A673 (cell line): ENCODE measurements at regions not wholly inside any gene's neighbourhood (a gene's known extent, or its start where the extent isn't known, plus 50 kb on each side); places are given as distances from the start of the nearest gene placed in this dataset.

Experiments
- BruUV-seq: library from RNA; stranded (reverse); fragments of 400-500 nt; replicated peaks from 2 replicates; lab custom pipeline; 2021; lab: Mats Ljungman, UMichigan
- CTCF ChIA-PET: fragments of 300-600 bp; sonication (Branson Sonifier 250); formaldehyde crosslinking; loops from one replicate; lab custom pipeline; 2022; ENCODE audit warnings: antibody characterized with exemption; lab: Charles Lee
- POLR2A ChIA-PET: fragments of 300-600 bp; sonication (Branson Sonifier 250); formaldehyde crosslinking; loops from one replicate; lab custom pipeline; 2022; ENCODE audit warnings: antibody characterized with exemption; ENCODE audit not compliant: low non-redundant PET; lab: Charles Lee
- DNase-seq: peaks from one replicate; pipeline ENCODE4 v3.0.0-alpha.2; 2015; ENCODE audit warnings: low spot score
- H3K27ac ChIP-seq: fragments of 200-600 bp; sonication (generic); 2 replicates; pipeline ENCODE4 v1.5.1; 2016; ENCODE audit warnings: mixed run types, low read depth, mild to moderate bottlenecking, mixed read lengths, antibody characterized with exemption, low read length; ENCODE audit not compliant: poor library complexity, severe bottlenecking
- H3K27me3 ChIP-seq: fragments of 200-600 bp; sonication (generic); replicated peaks from 2 replicates; pipeline ENCODE4 v1.6.1; 2017; ENCODE audit warnings: mixed run types, low read depth, mild to moderate bottlenecking, mixed read lengths, antibody characterized with exemption, low read length; ENCODE audit not compliant: insufficient read depth, poor library complexity
- H3K36me3 ChIP-seq: fragments of 200-600 bp; sonication (generic); 2 replicates; pipeline ENCODE4 v1.6.1; 2016; ENCODE audit warnings: mixed run types, mild to moderate bottlenecking, mixed read lengths, antibody characterized with exemption, low read length; ENCODE audit not compliant: insufficient read depth, poor library complexity, severe bottlenecking
- H3K4me1 ChIP-seq: fragments of 200-600 bp; sonication (generic); 2 replicates; pipeline ENCODE4 v1.6.1; 2017; ENCODE audit warnings: mixed run types, mild to moderate bottlenecking, mixed read lengths, antibody characterized with exemption, low read length; ENCODE audit not compliant: insufficient read depth, poor library complexity, severe bottlenecking
- H3K4me3 ChIP-seq: fragments of 200-600 bp; sonication (generic); 2 replicates; pipeline ENCODE4 v1.5.1; 2016; ENCODE audit warnings: low read depth, mixed run types, mild to moderate bottlenecking, mixed read lengths, low read length; ENCODE audit not compliant: poor library complexity, severe bottlenecking
- H3K9me3 ChIP-seq: fragments of 200-600 bp; sonication (generic); 2 replicates; pipeline ENCODE4 v1.6.1; 2016; ENCODE audit warnings: mixed run types, low read depth, mild to moderate bottlenecking, mixed read lengths, antibody characterized with exemption, low read length; ENCODE audit not compliant: poor library complexity, severe bottlenecking
- CTCF ChIP-seq: fragments of 300-800, 200-600 bp; sonication (generic); conservative IDR thresholded peaks from 2 replicates; pipeline ENCODE4 v1.5.1; 2017; ENCODE audit warnings: low read depth, mild to moderate bottlenecking, antibody characterized with exemption, low read length, moderate library complexity, mixed read lengths
- EZH2 ChIP-seq: fragments of 200-600 bp; sonication (generic); IDR thresholded peaks from 2 replicates; pipeline ENCODE4 v1.6.1; 2017; ENCODE audit warnings: borderline replicate concordance, low read depth, mild to moderate bottlenecking, mixed read lengths, antibody characterized with exemption, low read length; ENCODE audit not compliant: poor library complexity, severe bottlenecking
- intact Hi-C: fragments of 100-400 bp; cut with micrococcal nuclease; formaldehyde crosslinking; loops from one replicate; pipeline ENCODE4 v1.10.0; 2022; ENCODE audit not compliant: unreplicated experiment

DNA sequence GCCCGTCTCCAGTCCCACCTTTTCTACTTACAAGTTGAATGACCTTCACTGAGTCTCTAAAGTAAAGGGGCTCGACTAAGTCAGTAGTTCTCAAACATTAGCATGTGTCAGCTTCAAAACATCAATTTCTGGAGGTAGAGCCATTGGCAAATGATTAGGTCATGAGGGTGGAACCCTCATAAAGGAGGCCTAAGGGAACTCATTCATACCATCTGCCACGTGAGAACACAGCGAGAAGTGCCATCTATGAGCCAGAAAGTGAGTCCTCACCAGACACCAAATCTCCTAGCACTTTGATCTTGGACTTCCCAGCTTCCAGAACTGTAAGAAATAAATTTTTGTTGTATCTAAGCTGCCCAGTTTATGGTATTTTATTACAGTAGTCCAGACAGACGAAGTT, 129.8 kb downstream of the MEX3B start:
- no TSS peak for BruUV-seq
- CTCF ChIA-PET: no interaction called here
- Histone ChIP-seq H3K9me3 (peaks cover 8% of the 10 kb centered on the region), H3K36me3 (no peaks in the 10 kb centered on the region), H3K27me3 (no peaks in the 10 kb centered on the region), H3K4me1 (no peaks in the 10 kb centered on the region), H3K4me3 (no peak overlapping the region), H3K27ac (no peak overlapping the region)
- intact Hi-C loops: no loop called here
- no peak for DNase-seq
- POLR2A ChIA-PET: no interaction called here
- TF ChIP-seq CTCF (no peak), EZH2 (no peak)

DNA sequence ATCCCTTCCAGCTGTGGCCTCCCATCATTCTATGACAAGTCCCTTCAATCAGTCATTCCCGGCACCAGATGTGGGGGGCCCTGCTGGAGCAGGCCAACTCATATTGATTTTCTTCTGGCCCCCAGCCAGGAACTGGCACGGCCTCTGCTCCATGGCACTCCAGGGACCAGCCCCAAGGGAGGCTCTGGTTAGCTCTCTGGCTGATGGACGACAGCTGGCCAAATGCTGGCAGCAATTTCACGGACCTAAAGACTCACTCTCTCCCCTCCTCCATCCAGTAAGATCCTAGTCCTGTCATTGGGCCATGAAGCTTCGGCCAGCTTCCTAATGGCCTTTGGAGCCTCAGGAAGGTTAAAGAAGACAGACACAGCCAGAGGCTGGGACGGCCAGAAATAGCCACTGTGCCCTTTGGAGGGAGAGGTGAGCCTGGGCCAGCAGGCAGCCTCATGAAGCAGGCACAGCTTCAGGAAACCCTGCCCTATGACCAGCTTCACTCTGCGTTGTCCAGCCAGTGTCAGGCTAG, 131.0 kb downstream of the MEX3B start:
- CTCF ChIA-PET: no interaction called here
- intact Hi-C loops: no loop called here

DNA sequence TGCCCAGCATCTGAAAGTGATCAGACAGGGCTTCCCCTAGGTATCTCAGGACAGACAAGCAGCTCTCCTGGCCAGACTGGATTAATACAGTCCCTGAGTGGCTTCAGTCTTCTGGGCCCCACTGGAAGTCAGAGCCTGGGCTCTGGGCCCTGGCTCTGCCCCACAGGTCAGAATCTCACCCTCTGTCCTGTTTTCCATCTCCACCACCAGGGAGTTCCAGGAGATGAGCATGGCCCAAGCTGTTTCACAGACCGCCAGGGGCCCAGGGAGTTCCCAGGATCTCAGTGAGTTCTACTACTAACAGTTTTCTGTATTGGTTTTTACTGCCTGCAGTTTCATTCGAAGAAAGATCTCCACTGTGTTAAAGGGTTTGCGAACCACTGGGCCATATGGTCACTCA, 131.5 kb downstream of the MEX3B start:
- ChIA-PET POLR2A (no interaction called here), CTCF (no interaction called here)
- Histone ChIP-seq H3K27ac (no peak overlapping the region), H3K4me3 (no peak overlapping the region), H3K27me3 (no peaks in the 10 kb centered on the region), H3K4me1 (peaks cover 2% of the 10 kb centered on the region), H3K36me3 (no peaks in the 10 kb centered on the region), H3K9me3 (no peaks in the 10 kb centered on the region)
- no peak for DNase-seq
- TF ChIP-seq CTCF (no peak), EZH2 (no peak)
- BruUV-seq: no TSS peak
- intact Hi-C loops: no loop called here

More for the DNA sequence above, 131.0 kb downstream of the MEX3B start:
- Histone ChIP-seq H3K4me1 (no peaks in the 10 kb centered on the region), H3K27me3 (no peaks in the 10 kb centered on the region), H3K4me3 (no peak overlapping the region), H3K36me3 (no peaks in the 10 kb centered on the region), H3K9me3 (no peaks in the 10 kb centered on the region), H3K27ac (no peak overlapping the region)
- POLR2A ChIA-PET: no interaction called here
- DNase-seq: no peak
- TF ChIP-seq EZH2 (no peak), CTCF (no peak)
- BruUV-seq: no TSS peak
